ENCODE measurements at regions not wholly inside any gene's neighbourhood (a gene's known extent, or its start where the extent isn't known, plus 50 kb on each side); places are given as distances from the start of the nearest gene placed in this dataset.
"Not testable (repeated sequence)": the region's sequence is repeated elsewhere in the genome, so short reads cannot be mapped to it uniquely, and the experiment has no call there.

- no peak for DNase-seq (ENCODE audit: low read depth, low spot score)
- H3K27ac ChIP-seq: no peak overlapping the region
Measured at GRCh38 chr1:94769551-94769950, 50.6 kb upstream of the SLC44A3 start.

- no peak overlapping the region for H3K27ac ChIP-seq
- no peak for DNase-seq (ENCODE audit: low read depth, low spot score)
Measured at GRCh38 chr1:94768036-94768435, 52.1 kb upstream of the SLC44A3 start.

- peak overlapping the region; percentile 4 for H3K27ac ChIP-seq
- no peak for DNase-seq (ENCODE audit: low read depth, low spot score)
Measured at GRCh38 chr1:94765958-94766357, 54.2 kb upstream of the SLC44A3 start.

DNA sequence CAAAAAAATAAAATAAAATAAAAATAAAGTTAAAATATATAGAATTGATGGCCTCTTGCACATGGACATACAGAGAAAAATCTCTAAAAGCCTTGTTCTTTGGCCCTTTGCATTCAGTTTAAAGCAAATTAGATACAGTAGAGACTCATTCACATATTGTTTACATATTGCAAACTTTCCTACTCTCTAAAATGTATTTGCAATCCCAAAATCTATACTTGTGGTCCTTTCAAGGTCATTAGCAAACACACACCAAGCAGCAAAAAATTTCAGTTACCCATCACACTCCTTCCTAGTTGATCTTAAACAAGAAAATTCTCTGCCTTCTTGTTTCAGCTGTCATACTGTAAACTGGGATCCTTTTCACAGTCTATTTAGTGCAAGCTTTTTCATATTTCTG, 61.0 kb upstream of the SLC44A3 start:
- DNase-seq (ENCODE audit: low read depth, low spot score): no peak
- no peak overlapping the region for H3K27ac ChIP-seq

DNA sequence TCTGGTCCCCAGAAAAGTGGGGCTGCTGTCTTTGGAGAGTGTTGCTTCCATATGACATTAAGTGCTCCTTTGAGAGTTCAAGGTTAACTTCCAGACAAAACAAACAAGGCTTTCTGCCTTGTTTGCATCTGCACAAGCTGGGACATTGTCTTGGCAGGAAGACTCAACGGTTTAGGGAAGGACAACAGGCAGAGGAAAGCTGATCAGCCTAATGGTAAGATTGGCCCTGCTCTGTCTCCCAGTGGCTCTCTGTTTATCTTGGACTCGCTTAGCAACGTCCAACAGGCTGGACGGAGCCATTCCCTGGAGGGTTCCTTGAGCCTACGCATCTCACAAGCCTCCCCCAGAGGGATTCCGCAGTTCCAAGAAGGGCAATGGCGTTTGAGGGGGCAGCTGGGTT, 62.2 kb upstream of the SLC44A3 start:
- no peak for DNase-seq (ENCODE audit: low read depth, low spot score)
- no peak overlapping the region for H3K27ac ChIP-seq

DNA sequence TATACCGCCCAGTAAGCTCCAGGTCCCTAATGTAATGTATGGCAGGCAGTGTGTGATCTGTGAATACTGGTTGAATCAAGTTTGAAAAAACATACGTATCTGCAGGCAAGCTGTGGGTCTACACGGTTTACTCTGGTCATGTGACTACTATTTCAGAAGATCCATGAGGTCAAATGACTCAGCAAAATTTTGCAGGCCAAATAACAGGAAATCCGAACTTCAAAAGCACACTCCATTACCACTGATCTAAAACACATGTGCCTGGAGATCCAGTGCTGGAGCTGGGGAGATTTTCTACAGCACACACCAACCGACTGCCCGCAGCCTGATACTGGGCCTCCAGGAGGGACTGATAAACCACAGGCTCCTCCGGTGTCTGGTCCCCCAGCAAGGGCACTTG, 64.5 kb upstream of the SLC44A3 start:
- no peak overlapping the region for H3K27ac ChIP-seq
- DNase-seq (ENCODE audit: low read depth, low spot score): no peak

- DNase-seq (ENCODE audit: low read depth, low spot score); H3K27ac ChIP-seq: not testable (repeated sequence)
Measured at GRCh38 chr1:94755016-94755415, 65.1 kb upstream of the SLC44A3 start.

DNA sequence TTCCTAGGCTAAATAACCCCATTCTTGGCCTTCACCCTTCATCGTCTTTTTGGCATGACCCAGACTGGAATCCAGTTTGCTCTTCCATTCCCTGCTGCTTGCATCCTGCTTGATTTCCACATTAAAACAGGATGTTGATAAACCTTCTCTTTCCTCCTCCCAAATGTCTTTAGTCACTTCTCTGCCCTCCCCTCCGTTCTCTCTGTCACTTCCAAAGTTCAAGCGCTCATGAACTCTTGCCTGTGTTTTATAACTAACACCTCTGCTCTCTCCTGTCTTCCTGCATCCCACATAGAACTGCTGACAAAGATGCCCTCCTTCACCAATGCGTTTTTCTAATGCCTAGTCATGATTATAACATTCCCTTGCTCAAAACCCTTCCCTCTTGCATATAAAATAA, 65.6 kb upstream of the SLC44A3 start:
- no peak for DNase-seq (ENCODE audit: low read depth, low spot score)
- no peak overlapping the region for H3K27ac ChIP-seq

- H3K27ac ChIP-seq: no peak overlapping the region
Measured at GRCh38 chr1:94754095-94754494, 66.1 kb upstream of the SLC44A3 start.

GRCh38 chr1:94753171-94753972, 66.8 kb upstream of the SLC44A3 start:
- no peak for DNase-seq (ENCODE audit: low read depth, low spot score)
- no peak overlapping the region for H3K27ac ChIP-seq

More at GRCh38 chr1:94754095-94754494, 66.1 kb upstream of the SLC44A3 start:
- DNase-seq (ENCODE audit: low read depth, low spot score): no peak

GRCh38 chr1:94751483-94751882, 68.7 kb upstream of the SLC44A3 start:
- not testable (repeated sequence) for DNase-seq (ENCODE audit: low read depth, low spot score); H3K27ac ChIP-seq

- DNase-seq (ENCODE audit: low read depth, low spot score): no peak
- H3K27ac ChIP-seq: no peak overlapping the region
Measured at GRCh38 chr1:94746635-94747525, 73.3 kb upstream of the SLC44A3 start.

- no peak overlapping the region for H3K27ac ChIP-seq
- no peak for DNase-seq (ENCODE audit: low read depth, low spot score)
Measured at GRCh38 chr1:94745742-94746141, 74.4 kb upstream of the SLC44A3 start.

DNA sequence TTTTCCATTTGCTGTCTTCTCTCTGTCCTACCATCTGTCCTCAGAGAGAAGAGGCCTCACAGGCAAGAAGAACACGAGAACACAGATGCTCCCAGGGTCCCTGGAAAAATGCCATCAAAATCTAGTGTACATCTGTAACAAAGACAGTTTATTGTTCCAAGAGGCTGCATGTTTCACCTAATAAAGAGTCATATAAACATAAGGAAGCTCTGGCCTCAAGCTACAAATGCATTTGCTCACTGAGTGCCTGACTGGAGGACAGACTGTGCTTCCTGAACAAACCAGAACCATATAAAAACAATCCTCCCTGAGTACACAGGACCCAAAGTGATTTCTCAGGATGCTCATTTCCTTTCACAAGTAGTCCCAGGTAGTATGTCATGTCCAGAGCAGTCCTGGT, 76.3 kb upstream of the SLC44A3 start:
- H3K27ac ChIP-seq: no peak overlapping the region
- no peak for DNase-seq (ENCODE audit: low read depth, low spot score)

- no peak for DNase-seq (ENCODE audit: low read depth, low spot score)
- H3K27ac ChIP-seq: no peak overlapping the region
Measured at GRCh38 chr1:94741996-94742395, 78.2 kb upstream of the SLC44A3 start.

DNA sequence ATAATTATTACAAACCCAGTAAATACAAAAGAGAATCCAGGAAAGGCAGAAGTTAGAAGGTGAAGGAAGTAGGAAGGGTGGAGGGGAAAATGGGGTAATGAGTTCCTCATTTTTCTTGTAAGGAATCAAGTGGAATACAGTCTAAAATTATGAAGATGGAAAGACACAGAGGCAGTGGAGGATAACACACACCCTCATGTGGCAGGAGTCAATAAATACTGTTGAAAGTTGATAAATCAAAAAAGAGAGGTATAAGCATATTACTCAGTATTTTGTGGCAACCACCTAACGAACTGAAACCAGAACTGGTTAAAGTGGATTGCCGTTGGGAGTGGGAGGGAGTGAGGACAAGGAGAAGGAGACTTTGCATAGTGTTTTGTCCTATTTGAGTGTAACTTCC, 78.6 kb upstream of the SLC44A3 start:
- DNase-seq (ENCODE audit: low read depth, low spot score): no peak
- H3K27ac ChIP-seq: no peak overlapping the region

- H3K27ac ChIP-seq: peak overlapping the region; percentile 40
- no peak for DNase-seq (ENCODE audit: low read depth, low spot score)
Measured at GRCh38 chr1:94739521-94740061, 80.6 kb upstream of the SLC44A3 start.

GRCh38 chr1:94738371-94738770, 81.8 kb upstream of the SLC44A3 start:
- no peak overlapping the region for H3K27ac ChIP-seq
- no peak for DNase-seq (ENCODE audit: low read depth, low spot score)

DNA sequence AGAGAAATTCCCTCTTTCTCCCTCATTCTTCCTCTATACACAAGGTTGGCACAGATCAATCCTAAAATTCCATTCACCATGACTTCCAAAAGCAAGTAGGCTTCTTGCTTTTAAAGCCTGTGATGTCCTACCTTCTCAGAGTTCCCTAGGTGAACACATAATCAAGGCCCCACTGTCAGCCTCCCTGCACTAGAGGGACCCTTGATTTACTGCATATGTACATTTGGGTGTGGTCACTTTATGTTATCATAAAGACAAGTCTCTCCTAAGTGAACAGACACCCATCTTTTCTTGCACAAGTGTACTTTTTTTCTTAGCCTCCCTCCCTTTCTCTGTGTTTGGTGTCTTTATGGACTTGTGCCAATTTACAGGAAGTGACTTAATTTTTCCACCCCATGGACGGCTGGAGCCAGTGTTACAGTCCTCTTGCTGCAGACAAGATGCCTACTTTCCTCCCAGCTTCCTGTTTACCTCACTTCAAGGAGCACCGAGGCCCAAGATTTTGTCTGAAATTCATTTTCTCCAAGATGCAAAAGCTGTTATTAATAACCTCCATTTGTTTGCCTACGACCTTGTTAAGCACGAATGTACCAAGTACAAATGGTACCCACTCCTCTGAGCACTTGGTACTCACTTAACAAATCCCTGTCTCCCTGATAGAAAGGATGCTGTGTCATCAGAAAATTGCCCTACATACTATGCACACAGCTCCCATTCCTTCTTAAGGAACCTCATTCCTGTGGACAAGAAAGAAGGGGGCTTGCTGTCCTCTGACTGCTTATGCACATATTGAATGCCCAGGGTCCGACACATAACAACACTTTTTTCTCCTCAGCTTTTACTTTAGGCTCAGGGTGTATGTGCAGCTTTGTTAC, 82.8 kb upstream of the SLC44A3 start:
- H3K27ac ChIP-seq: no peak overlapping the region
- DNase-seq (ENCODE audit: low read depth, low spot score): no peak

DNA sequence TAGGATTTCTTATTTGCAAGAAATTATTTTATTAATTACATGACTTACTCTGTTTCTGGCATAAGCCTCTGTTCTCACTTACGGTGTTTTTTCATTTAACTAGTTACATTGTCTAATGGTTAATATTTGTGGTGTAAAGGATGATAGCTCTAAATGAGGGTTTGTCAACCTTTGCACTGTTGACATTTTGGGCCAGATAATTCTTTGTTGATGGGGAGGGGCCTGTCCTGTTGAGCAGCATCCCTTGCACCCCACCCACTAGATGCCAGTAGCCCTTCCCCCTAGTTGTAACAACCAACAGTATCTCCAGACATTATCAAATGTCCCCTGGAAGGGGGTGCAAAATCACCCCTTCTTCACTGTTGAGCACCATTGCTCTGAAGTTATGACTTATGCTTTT, 83.6 kb upstream of the SLC44A3 start:
- no peak overlapping the region for H3K27ac ChIP-seq
- DNase-seq (ENCODE audit: low read depth, low spot score): no peak
